ENCODE measurements at regions not wholly inside any gene's neighbourhood (a gene's known extent, or its start where the extent isn't known, plus 50 kb on each side); places are given as distances from the start of the nearest gene placed in this dataset.

- DNase-seq: no peak
- Mint-ChIP-seq H3K4me3 (no peak overlapping the region), H3K4me1 (ENCODE audit: low read depth) (no peaks in the 10 kb centered on the region), H3K27ac (no peak overlapping the region), H3K36me3 (ENCODE audit: low read depth) (no peaks in the 10 kb centered on the region), H3K27me3 (ENCODE audit: insufficient read depth) (peaks cover 2% of the 10 kb centered on the region; the same call in 1 of the 2 replicates), H3K9me3 (peaks cover 32% of the 10 kb centered on the region)
- no peak for TF ChIP-seq CTCF (IDR thresholded peaks at IDR 0.05)
Measured at GRCh38 chr16:62565706-62566105, 529.5 kb upstream of the CDH8 start.

- Mint-ChIP-seq H3K9me3 (peaks cover 41% of the 10 kb centered on the region), H3K27ac (no peak overlapping the region), H3K4me1 (ENCODE audit: low read depth) (no peaks in the 10 kb centered on the region), H3K4me3 (no peak overlapping the region), H3K27me3 (ENCODE audit: insufficient read depth) (peaks cover 2% of the 10 kb centered on the region; the same call in 1 of the 2 replicates), H3K36me3 (ENCODE audit: low read depth) (no peaks in the 10 kb centered on the region)
- no peak for DNase-seq
- TF ChIP-seq CTCF (IDR thresholded peaks at IDR 0.05): no peak
Measured at GRCh38 chr16:62564291-62564690, 528.1 kb upstream of the CDH8 start.

- H3K4me1 Mint-ChIP-seq (ENCODE audit: low read depth): no peaks in the 10 kb centered on the region
- peaks cover 43% of the 10 kb centered on the region for H3K9me3 Mint-ChIP-seq
- H3K27ac Mint-ChIP-seq: no peak overlapping the region
- DNase-seq: no peak
- peaks cover 2% of the 10 kb centered on the region; the same call in 1 of the 2 replicates for H3K36me3 Mint-ChIP-seq (ENCODE audit: low read depth)
- peaks cover 2% of the 10 kb centered on the region; the same call in 1 of the 2 replicates for H3K27me3 Mint-ChIP-seq (ENCODE audit: insufficient read depth)
- no peak for TF ChIP-seq CTCF (IDR thresholded peaks at IDR 0.05)
- no peak overlapping the region for H3K4me3 Mint-ChIP-seq
Measured at GRCh38 chr16:62562121-62562520, 525.9 kb upstream of the CDH8 start.

- no peaks in the 10 kb centered on the region; the same call in 1 of the 2 replicates for H3K36me3 Mint-ChIP-seq (ENCODE audit: low read depth)
- H3K4me1 Mint-ChIP-seq (ENCODE audit: low read depth): no peaks in the 10 kb centered on the region
- TF ChIP-seq CTCF (IDR thresholded peaks at IDR 0.05): no peak
- peaks cover 56% of the 10 kb centered on the region for H3K9me3 Mint-ChIP-seq
- no peak overlapping the region for H3K27ac Mint-ChIP-seq
- DNase-seq: no peak
- no peak overlapping the region for H3K4me3 Mint-ChIP-seq
- no peaks in the 10 kb centered on the region for H3K27me3 Mint-ChIP-seq (ENCODE audit: insufficient read depth)
Measured at GRCh38 chr16:62549875-62550274, 513.6 kb upstream of the CDH8 start.

- Mint-ChIP-seq H3K27me3 (ENCODE audit: insufficient read depth) (no peaks in the 10 kb centered on the region), H3K9me3 (peaks cover 49% of the 10 kb centered on the region), H3K27ac (no peak overlapping the region), H3K4me1 (ENCODE audit: low read depth) (no peaks in the 10 kb centered on the region), H3K4me3 (no peak overlapping the region), H3K36me3 (ENCODE audit: low read depth) (no peaks in the 10 kb centered on the region; the same call in 1 of the 2 replicates)
- no peak for DNase-seq
- no peak for TF ChIP-seq CTCF (IDR thresholded peaks at IDR 0.05)
Measured at GRCh38 chr16:62548095-62548494, 511.9 kb upstream of the CDH8 start.

GRCh38 chr16:62546701-62547100 is 510.5 kb upstream of the CDH8 start:
- Mint-ChIP-seq H3K9me3 (peaks cover 52% of the 10 kb centered on the region), H3K4me1 (ENCODE audit: low read depth) (no peaks in the 10 kb centered on the region), H3K36me3 (ENCODE audit: low read depth) (no peaks in the 10 kb centered on the region; the same call in 1 of the 2 replicates), H3K4me3 (no peak overlapping the region), H3K27ac (no peak overlapping the region), H3K27me3 (ENCODE audit: insufficient read depth) (no peaks in the 10 kb centered on the region)
- no peak for DNase-seq
- no peak for TF ChIP-seq CTCF (IDR thresholded peaks at IDR 0.05)

All from HFFc6 (cell line).